ENCODE measurements at regions not wholly inside any gene's neighbourhood (a gene's known extent, or its start where the extent isn't known, plus 50 kb on each side); places are given as distances from the start of the nearest gene placed in this dataset.

DNA sequence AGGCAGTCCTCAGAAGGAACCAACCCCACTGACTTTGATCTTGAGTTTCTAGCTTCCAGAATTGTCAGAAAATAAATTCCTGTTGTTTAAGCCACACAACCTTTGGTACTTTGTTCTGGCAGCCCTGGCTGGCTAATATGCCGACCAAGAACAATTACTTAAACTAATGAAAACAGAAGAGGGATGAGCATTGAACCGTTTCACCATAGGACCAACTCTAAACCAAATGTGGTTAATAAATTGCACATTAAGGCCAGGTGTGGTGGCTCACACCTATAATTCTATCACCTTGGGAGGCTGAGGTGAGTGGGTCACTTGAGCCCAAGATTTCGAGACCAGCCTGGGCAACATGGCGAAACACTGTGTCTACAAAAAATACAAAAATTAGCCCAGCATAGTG lies 160.9 kb upstream of the RAI14 start:
- no peaks in the 10 kb centered on the region for H3K9me2 ChIP-seq (ENCODE audit: insufficient read depth, low read length)
- no peaks in the 10 kb centered on the region for H4K20me1 ChIP-seq (ENCODE audit: insufficient read depth)
- no peak overlapping the region for H3K4me2 ChIP-seq (ENCODE audit: low read length)
- no peaks in the 10 kb centered on the region for H3K36me3 ChIP-seq (ENCODE audit: insufficient read depth, low read length)
- no peak overlapping the region for H3K27ac ChIP-seq (ENCODE audit: low read length)
- H3K4me3 ChIP-seq (ENCODE audit: low read length) = no peak overlapping the region
- H3K27me3 ChIP-seq (ENCODE audit: insufficient read depth, low read depth, low read length) = no peaks in the 10 kb centered on the region
- no peaks in the 10 kb centered on the region for H3K9me3 ChIP-seq (ENCODE audit: low read length)
- H3F3A ChIP-seq (ENCODE audit: insufficient read depth, low read length, poor library complexity, severe bottlenecking) = no peaks in the 10 kb centered on the region
- H2AFZ ChIP-seq (ENCODE audit: low read depth, low read length) = no peak overlapping the region
- H3K9ac ChIP-seq (ENCODE audit: low read length) = no peak overlapping the region
- TF ChIP-seq SMC3 (conservative IDR thresholded peaks at IDR 0.05; ENCODE audit: poor library complexity) (no peak), RAD21 (conservative IDR thresholded peaks at IDR 0.05) (no peak), EP300 (conservative IDR thresholded peaks at IDR 0.05; ENCODE audit: poor library complexity, severe bottlenecking) (no peak), POLR2AphosphoS5 (IDR thresholded peaks at IDR 0.05) (no peak), MXI1 (conservative IDR thresholded peaks at IDR 0.05; ENCODE audit: poor library complexity, severe bottlenecking) (no peak), TAF1 (IDR thresholded peaks at IDR 0.05; ENCODE audit: low read depth) (no peak), EZH2 (IDR thresholded peaks at IDR 0.05; ENCODE audit: borderline replicate concordance, insufficient read depth, low read length, poor library complexity, severe bottlenecking) (no peak)
- TF ChIP-seq, protein P1, sequence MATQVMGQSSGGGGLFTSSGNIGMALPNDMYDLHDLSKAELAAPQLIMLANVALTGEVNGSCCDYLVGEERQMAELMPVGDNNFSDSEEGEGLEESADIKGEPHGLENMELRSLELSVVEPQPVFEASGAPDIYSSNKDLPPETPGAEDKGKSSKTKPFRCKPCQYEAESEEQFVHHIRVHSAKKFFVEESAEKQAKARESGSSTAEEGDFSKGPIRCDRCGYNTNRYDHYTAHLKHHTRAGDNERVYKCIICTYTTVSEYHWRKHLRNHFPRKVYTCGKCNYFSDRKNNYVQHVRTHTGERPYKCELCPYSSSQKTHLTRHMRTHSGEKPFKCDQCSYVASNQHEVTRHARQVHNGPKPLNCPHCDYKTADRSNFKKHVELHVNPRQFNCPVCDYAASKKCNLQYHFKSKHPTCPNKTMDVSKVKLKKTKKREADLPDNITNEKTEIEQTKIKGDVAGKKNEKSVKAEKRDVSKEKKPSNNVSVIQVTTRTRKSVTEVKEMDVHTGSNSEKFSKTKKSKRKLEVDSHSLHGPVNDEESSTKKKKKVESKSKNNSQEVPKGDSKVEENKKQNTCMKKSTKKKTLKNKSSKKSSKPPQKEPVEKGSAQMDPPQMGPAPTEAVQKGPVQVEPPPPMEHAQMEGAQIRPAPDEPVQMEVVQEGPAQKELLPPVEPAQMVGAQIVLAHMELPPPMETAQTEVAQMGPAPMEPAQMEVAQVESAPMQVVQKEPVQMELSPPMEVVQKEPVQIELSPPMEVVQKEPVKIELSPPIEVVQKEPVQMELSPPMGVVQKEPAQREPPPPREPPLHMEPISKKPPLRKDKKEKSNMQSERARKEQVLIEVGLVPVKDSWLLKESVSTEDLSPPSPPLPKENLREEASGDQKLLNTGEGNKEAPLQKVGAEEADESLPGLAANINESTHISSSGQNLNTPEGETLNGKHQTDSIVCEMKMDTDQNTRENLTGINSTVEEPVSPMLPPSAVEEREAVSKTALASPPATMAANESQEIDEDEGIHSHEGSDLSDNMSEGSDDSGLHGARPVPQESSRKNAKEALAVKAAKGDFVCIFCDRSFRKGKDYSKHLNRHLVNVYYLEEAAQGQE (IDR thresholded peaks at IDR 0.05; ENCODE audit: borderline replicate concordance) = no peak
- TF ChIP-seq, protein P2, sequence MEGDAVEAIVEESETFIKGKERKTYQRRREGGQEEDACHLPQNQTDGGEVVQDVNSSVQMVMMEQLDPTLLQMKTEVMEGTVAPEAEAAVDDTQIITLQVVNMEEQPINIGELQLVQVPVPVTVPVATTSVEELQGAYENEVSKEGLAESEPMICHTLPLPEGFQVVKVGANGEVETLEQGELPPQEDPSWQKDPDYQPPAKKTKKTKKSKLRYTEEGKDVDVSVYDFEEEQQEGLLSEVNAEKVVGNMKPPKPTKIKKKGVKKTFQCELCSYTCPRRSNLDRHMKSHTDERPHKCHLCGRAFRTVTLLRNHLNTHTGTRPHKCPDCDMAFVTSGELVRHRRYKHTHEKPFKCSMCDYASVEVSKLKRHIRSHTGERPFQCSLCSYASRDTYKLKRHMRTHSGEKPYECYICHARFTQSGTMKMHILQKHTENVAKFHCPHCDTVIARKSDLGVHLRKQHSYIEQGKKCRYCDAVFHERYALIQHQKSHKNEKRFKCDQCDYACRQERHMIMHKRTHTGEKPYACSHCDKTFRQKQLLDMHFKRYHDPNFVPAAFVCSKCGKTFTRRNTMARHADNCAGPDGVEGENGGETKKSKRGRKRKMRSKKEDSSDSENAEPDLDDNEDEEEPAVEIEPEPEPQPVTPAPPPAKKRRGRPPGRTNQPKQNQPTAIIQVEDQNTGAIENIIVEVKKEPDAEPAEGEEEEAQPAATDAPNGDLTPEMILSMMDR (IDR thresholded peaks at IDR 0.05; ENCODE audit: poor library complexity, severe bottlenecking) = no peak
- no peaks in the 10 kb centered on the region for H3K79me2 ChIP-seq (replicated peaks; ENCODE audit: insufficient read depth, low read length)

DNA sequence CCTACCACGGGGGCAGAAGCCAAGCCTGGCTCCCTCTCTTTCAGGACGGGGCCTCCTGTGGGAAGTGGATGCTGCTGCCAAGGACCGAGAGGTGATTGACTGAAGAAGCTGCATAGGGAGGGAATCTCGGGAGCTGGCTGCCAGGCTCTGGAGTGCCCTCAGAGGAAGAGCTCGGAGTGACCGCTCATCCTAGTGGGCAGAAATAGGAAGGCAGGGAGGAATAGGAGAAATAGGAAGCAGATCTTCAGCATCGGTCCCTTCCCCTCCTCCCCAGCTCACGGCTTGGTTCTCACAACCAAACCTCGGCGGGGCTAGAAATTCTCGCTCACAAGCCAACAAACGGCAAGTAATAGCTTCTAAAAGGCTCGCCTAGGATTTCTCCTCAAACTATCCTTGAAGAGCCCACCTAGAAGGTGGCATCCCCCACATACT lies 159.9 kb upstream of the RAI14 start:
- Histone ChIP-seq H2AFZ (ENCODE audit: low read depth, low read length) (no peak overlapping the region), H3K79me2 (replicated peaks; ENCODE audit: insufficient read depth, low read length) (no peaks in the 10 kb centered on the region), H3F3A (ENCODE audit: insufficient read depth, low read length, poor library complexity, severe bottlenecking) (no peaks in the 10 kb centered on the region), H4K20me1 (ENCODE audit: insufficient read depth) (no peaks in the 10 kb centered on the region), H3K27me3 (ENCODE audit: insufficient read depth, low read depth, low read length) (no peaks in the 10 kb centered on the region), H3K9ac (ENCODE audit: low read length) (no peak overlapping the region), H3K9me3 (ENCODE audit: low read length) (no peaks in the 10 kb centered on the region), H3K4me2 (ENCODE audit: low read length) (no peak overlapping the region), H3K9me2 (ENCODE audit: insufficient read depth, low read length) (no peaks in the 10 kb centered on the region), H3K4me3 (ENCODE audit: low read length) (no peak overlapping the region), H3K27ac (ENCODE audit: low read length) (no peak overlapping the region), H3K36me3 (ENCODE audit: insufficient read depth, low read length) (no peaks in the 10 kb centered on the region)
- TF ChIP-seq POLR2AphosphoS5 (IDR thresholded peaks at IDR 0.05) (no peak), EP300 (conservative IDR thresholded peaks at IDR 0.05; ENCODE audit: poor library complexity, severe bottlenecking) (no peak), TAF1 (IDR thresholded peaks at IDR 0.05; ENCODE audit: low read depth) (no peak), RAD21 (conservative IDR thresholded peaks at IDR 0.05) (no peak), MXI1 (conservative IDR thresholded peaks at IDR 0.05; ENCODE audit: poor library complexity, severe bottlenecking) (no peak), EZH2 (IDR thresholded peaks at IDR 0.05; ENCODE audit: borderline replicate concordance, insufficient read depth, low read length, poor library complexity, severe bottlenecking) (no peak), SMC3 (conservative IDR thresholded peaks at IDR 0.05; ENCODE audit: poor library complexity) (no peak)
- TF ChIP-seq, protein P1 (IDR thresholded peaks at IDR 0.05; ENCODE audit: borderline replicate concordance) = no peak
- TF ChIP-seq, protein P2 (IDR thresholded peaks at IDR 0.05; ENCODE audit: poor library complexity, severe bottlenecking) = no peak

All from neural cell (in vitro differentiated cells).